A204.1 (cell line): ENCODE measurements at regions not wholly inside any gene's neighbourhood (a gene's known extent, or its start where the extent isn't known, plus 50 kb on each side); places are given as distances from the start of the nearest gene placed in this dataset.
"Not testable (repeated sequence)": the region's sequence is repeated elsewhere in the genome, so short reads cannot be mapped to it uniquely, and the experiment has no call there.

Source experiments
- FAIRE-seq: peaks from 2 replicates; lab custom pipeline; 2012; peaks lifted over from hg19 to GRCh38; lab: Jason Lieb, UNC

DNA sequence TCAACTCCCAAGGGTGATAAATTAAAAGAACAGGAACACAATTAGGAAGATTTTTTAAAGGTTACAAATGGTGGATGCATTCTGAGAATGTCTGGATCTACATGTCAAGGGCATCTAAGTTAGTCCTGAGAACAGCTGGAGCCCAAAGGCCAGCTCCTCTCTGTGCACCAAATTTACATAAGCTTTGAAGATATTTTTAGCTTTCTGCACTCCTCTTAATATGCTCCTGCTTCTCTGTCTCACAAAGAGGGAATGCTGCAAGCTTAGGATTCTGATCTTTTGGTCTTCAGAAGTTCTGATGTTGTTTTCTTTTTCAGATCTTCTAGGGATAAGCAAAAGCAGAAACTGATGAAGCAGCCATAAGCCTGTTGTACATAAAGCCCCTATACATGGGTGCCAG lies 309.8 kb upstream of the NCAM1 start:
- FAIRE-seq, result no peak

DNA sequence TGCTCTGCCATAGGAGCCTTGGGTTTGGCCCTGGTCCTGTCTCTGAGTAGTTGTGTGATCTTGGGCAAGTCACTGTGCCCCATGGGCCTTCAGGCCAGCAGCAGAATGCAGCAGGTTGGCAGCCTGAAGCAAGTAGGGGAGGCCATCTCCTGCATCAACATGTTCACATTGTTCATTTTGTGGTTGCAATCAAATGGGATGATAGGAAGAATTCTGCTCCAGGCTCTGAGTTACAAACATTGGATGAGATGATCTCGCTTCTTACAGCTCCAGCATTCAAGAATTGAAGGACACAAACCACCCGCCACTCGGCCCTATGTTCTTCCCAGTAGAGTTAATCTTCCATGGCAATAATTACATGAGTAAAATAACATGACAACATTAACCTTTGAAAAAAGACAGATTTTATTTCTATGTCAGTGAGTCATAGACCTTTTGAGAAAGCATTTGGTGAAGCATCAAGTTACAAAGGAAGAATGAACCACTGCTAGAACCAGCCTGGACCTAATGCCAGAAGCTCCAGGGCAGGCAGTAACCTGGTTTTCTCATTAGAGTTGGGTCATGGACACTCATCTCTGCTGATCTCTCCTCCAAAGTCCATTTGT lies 308.3 kb upstream of the NCAM1 start:
- no peak for FAIRE-seq

DNA sequence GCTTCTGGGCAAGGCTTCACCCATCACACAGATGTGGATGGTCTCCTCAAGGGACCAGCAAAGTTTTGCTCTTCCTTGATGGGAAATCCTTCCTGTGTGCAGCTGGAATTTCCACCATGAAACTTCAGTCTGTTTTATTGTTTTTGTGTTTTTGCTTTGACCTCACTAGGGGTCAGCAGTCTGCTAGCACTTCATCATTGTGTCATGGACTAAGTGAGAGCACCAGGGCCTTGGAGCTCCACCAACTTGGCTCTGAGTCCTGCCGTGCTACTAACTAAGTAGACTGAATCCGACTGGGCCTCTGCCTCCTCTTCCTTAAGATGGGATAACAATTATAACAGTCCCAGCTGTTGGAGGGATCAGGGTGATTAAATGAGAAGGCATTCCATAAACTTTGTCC lies 305.8 kb upstream of the NCAM1 start:
- FAIRE-seq, result no peak

DNA sequence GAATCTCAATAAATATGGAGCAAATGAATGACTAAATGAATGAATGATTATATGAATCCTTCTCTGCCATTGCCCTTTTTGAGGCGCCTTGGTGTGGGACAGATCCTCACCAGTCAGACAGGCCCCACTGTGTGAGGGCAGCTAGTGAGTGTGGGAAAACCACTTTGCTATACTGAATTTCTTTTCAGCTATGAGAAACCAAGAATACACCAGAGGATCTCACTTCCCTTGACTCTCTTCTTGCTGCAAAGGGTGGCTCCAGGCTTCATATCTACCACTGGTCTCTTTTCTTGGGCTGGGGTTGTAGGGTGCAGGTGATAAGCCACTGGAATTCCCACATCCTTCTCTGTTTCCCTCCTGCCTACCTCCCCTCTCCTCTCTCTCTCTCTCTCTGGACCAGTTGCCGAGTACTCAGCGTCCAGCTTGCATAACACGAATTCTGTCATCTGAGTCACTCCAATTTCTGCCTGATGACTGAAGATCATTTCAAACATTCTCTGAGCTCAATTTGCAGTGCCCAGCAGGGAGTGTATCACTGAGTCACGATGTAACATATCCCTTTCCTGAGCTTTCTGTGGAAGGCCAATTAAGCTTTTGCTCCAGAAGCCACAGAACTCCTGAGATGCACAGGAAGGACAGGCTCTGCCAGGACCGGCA lies 304.3 kb upstream of the NCAM1 start:
- FAIRE-seq, result no peak

DNA sequence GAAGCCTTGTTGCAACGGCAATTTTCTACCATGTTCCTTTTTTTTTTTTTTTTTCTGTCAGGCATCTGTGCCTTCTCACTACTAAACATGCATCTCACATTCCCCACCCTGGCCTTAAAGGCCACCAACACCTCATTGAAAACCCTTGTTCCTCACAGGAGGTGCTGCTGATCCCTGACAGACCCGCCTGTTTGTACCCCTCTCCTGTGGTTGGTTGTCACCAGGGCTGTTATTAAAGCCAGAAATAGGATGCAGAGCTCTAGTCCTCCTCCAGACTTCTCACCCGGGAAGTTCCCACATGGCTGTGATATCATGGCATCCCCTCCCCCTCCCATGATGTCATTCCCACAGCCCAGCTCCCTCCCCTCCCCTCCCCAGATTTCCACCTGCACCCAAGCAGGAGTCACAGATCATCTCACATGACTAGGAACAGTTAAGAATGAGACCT lies 302.8 kb upstream of the NCAM1 start:
- no peak for FAIRE-seq

DNA sequence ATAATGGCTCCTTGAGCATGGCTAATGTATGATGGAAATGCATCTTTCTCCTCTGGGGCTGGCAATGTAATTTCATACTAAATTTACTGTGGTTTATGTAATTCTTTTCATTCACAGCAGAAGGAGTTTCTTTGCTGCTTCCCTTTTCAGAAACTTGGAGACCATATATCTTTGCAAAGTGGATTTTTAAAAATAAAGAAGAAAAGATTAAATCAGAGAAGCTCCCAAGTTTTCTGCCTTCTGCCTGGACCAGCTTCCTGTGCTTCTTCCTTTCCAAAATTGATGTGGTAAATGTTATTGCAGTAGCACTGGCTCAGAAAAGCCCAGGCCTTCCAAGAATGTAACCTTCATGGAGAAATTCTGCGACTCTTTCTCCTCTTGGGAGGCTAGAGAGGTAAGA lies 300.1 kb upstream of the NCAM1 start:
- no peak for FAIRE-seq

DNA sequence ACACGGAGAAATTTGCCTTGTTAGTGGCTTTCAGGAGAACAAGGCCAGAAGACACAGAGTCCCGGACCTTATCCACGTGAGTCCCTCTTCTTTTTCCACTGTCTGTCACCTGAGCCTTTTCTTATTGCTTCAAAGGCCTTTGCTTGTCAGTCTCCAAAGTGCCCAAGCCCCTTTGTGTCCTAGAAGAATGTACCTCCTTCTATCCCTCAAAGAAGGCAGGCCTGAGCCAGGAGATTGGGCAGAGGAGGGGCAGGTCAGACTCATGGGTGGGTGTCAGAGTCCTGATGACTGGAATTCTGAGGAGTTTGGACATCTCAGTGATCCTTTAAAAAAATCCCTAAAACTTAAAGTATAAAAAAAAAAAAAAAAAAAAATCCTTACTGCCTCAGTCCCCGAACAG lies 299.6 kb upstream of the NCAM1 start:
- FAIRE-seq, result no peak

DNA sequence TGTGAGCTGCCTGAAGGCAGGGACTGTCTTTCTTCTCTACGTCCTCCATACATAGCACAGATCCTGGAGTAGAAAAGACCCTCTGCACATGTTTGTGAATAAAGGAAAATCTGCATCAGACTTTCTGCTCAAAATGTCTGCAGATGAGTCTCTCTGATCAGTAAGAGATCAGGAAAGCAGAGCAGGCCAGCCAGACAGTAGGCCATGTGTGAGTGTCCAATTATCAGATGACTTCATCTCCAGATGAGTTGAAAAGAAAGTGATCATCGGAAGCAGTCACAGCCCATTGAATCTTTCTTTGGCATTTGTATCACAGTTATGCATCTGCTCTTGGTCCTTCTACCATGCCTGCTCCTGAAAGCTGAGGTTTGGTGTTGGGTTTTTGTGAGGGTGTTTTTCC lies 298.7 kb upstream of the NCAM1 start:
- no peak for FAIRE-seq

DNA sequence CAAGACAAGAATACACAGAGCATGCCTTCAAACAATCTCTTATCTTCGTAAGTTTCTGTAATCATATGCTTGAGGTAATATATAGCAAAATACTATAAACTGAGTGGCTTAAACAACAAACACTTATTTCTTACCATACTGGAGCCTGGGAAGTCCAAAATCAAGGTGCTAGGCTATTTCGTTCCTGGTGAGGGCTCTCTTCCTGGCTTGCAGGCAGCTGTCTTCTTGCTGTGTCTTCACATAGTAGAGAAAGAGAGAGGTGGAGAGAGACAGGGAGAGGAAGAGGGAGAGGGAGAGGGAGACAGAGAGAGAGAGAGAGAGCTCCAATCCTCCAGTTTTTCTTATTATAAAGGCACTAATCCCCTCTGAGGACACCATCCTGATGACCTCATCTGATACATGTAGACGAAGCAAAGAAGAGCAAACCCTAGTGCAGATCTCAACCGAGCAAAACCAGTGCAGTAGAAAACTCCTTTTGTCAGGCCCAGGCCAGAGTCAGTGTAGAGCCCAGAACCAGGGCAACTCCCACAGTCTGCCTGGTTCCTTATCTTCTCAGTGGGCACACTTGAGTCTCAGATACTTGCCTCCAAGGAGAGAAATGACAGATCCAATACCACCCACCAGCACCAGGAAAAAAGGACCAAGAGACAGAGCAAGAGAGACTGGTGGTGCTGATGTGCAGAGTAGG lies 297.1 kb upstream of the NCAM1 start:
- no peak for FAIRE-seq

DNA sequence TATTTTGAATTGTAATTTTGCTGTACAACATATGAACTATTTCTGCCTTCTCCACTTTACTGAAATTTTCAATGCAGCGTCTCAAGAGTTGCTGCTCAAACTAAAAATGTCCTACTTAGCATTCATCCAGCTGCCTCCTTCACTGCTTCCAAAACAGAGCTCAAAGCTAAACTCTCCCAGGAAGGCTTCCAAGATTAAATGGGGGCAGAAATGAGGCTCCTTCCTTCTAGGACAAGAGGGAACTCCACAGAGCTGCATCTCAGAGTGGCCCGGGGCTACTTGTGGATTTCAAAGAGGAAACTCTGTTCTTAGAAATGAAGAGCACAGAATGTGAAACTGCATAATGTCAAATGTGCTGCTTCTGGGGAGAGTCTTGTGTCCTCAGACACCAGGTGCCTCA lies 295.9 kb upstream of the NCAM1 start:
- no peak for FAIRE-seq

DNA sequence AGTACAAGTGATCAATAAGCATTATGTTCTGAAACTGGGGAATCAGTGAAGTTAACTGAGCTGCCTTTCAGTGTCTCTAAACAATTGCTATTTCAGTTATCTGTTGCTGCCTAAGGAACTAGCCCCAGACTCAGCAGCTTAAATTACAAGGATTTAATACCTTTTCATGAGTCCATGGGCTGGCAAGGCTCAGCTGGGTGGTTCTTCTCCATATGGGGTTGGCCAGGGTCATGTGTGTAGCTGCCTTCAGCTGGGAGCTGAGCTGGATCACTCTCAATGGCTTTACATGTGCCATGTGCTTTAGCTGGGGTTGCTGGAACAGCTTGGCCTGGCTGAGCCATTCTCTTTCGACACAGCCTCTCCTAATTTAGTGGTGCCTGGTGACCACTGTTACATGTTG lies 295.0 kb upstream of the NCAM1 start:
- no peak for FAIRE-seq

DNA sequence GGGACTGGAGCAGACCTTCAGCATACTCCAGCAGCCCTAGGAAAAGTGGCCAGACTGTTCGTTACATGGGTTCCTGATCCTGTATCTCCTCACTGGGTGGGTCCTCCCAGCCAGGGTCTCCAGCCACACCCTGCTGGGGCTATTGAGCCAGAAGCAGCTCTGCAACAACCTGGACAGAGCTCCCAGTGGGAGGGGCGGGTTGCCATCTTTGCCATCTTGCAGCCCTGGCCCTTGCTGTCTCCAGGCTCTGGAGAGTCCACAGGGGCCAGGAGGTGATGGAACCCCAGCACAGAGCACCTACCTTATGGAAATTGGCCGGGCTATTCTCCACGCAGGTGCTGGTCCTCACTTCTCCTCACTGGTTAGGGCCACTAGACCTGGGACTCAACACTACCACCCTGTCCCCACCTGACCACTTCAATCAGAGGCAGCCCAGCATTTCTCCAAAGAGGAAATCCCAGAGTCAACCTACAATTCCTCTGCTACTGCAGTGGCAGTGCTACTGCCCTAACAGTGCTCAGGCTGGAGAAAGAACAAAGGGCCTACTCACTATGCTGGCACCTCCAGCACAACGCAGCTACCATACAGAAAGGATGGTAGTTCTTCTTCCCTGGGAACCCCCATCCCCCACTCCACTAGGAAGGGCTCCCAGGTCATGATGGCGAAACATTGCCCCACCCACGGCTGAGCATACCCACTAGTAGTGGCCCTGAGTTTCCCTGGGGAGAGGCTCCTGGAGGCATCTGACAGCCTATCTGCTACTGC lies 290.2 kb upstream of the NCAM1 start:
- no peak for FAIRE-seq

DNA sequence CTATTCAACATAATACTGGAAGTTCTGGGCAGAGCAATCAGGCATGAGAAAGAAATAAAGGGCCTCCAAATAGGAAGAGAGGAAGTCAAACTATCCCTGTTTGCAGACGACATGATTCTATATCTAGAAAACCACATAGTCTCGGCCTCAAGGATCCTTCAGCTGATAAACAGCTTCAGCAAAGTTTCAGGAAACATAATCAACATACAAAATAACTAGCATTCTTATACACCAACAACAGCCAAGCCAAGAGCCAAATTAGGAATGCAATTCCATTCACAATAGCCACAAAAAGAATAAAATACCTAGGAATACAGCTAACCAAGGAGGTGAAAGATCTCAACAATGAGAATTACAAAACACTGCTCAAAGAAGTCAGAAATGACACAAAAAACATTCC lies 287.8 kb upstream of the NCAM1 start:
- not testable (repeated sequence) for FAIRE-seq

DNA sequence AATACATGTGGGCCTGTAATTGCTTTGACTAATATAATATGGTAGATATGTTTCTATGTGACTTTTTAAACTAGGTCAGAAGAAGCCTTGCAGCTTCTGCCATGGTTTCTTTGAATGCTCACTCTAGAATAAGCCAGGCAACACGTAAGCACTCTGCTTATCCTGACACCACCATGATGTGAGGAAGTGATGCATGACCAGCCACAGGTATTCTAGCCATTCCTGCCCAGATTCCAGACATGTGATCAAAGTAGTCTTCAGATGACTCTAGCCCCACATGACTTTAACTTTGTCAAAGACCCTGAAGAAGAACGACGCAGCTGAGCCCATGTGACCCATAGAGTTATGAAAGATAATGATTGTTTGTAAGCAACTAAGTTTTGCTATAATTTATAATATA lies 276.1 kb upstream of the NCAM1 start:
- FAIRE-seq, result no peak

DNA sequence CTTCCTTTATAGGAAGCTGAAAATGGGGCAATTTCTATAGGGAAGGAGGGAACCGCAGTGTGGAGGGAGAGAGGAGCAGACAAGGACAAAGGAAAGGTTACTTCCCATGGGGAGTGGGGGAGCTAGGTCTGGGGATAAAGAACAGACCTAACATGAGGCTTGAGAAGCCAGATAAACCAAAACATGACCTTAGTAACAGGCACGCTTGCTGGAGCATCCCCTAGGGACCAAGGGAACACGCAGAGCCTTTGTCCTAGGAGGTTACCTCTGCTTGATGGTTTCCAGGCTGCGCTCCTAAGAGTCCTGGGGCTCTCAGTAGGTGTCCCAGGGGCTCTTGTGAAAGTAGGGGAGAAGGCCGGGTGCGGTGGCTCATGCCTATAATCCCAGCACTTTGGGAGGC lies 271.4 kb upstream of the NCAM1 start:
- no peak for FAIRE-seq

DNA sequence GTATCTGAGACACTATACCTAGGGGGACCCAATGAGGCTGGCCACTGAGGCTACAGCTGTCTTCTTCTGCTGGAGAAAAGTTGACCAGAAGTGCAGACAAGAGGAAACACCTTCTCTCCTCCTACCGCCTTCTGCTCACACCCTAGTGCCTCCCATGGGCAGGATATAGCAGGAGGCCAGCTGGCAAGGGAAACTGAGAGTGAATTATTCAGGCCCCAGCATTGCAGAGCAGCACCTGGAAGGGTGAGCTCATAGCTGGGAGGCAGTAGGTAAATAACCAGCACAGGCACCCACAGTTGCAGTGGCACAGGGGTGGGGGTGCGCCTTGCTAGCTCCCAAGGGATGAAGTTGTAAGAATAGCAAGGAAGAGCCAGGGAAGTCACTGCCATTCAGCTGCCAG lies 267.4 kb upstream of the NCAM1 start:
- no peak for FAIRE-seq

DNA sequence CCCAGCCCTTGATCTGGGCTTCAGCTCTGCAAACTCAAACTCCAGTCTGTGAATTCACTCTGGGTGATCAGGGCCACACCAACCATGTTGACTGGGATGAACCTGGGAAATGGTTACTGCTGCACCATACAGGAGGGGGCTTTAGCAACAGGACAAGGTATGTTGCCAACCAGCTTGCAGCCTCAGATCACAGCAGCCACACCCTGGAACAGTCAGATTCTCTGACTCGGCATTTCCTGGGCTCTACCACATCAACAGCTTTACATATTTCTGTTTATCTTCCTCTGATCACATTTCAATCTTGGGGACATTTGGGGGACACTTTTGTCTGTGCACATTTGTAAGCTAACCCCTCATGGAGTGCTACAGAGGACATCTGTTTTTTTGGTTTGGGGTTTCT lies 267.0 kb upstream of the NCAM1 start:
- no peak for FAIRE-seq

DNA sequence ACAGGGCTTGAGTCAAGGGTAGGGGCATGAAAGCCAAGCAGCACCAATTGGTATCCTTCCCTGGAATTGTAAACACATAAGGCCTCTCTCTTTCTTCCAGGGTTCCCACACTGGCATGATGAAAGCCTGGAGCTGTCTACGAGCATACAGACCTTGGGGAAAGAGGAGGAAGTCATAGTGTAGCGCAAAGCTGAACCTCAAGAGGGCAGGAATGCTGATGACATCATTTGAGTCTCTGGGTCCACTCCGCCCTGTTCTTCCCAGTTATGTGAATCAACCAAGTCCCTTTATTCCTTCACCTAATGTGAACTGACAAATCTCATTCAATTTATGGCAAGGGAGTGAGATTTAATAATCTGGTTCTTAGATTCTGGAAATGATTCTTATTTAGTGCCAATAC lies 266.4 kb upstream of the NCAM1 start:
- no peak for FAIRE-seq

DNA sequence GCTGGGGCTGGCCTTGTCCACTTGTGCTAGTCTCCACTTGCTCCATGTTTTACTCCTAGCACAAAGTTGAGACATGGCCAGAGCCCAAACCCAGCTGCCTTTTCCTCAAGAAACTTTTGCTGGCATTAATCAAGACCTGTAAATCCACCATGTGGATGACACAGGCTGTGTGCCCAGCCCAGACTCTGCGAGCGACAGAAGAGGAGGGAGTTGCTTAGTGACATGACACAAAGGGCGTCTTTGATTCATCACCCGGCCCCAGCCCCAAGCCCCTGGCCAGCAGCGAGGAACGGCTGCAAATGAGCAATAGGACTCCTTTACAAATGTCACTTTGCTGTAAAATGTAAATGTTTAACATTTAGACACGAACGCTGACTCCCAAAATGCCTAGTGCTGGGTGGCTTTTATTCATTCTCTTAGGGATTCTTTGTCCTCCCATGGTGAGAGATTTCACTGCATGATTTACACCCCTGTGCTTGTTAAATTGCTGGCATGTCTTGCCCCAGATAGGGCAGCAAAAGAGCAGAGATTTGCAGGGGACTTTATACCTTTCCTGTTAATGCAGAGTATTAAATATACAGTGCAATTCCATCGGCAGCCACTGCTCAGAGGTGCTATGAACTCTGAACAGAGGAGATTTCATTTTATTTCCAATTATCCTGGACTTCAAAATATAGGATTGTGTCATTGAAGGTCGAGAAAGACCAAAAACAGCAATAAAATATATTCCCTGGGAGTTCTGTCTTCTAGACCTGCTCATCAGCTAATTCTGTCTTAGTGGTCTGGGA lies 263.6 kb upstream of the NCAM1 start:
- no peak for FAIRE-seq

DNA sequence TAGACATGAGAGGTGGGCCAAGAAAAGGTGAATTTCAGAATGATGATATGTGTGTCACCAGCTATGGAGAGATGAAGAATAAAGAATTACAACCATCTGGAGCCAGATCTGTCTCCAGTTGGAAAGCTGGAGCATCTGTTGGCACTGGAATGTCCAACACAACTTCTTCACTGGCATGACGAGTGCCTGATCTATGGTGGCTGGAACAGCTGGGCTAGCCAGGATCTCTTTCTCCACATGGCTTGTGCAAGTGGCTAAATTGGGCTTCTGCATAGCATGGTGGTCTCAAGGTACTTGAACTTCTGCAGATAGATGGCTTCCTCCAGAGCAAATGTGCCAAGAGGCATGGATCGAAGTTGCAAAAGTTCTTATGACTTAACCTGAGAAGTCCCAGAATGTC lies 256.1 kb upstream of the NCAM1 start:
- no peak for FAIRE-seq

DNA sequence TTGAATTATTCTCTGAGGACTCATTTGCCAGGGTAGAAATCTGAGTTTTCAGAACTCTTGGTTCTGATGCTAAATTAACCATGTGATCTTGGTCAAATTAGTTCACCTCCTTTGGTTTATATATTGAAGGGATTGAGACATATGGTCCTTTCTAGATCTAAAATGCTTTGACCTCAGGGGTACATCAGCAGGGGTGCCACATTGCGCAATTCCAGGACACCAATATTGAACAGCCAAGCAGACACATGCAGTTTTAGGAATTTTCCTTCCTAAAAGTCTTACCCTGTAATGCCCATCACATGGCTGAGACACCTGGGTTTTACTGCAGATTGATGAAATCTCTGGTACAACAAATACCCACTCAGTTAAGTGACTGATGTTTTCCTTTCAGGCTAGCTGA lies 254.4 kb upstream of the NCAM1 start:
- no peak for FAIRE-seq

DNA sequence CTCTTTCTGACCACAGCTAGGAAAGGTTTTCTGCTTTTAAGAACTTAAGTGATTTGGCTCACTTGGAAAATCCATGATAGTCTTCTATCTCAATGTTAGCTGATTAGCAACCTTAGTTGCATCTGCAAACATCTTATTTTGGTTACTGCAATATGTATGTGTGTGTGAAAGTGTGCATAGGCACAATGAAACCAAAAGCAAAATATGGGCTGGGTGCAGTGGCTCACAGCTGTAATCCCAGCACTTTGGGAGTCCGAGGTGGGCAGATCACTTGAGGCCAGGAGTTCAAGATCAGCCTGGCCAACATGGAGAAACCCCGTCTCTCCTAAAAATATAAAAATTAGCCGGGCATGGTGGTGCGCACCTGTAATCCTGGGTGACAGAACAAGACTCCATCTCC lies 246.9 kb upstream of the NCAM1 start:
- FAIRE-seq, result not testable (repeated sequence)
